RWPE2 (cell line): ENCODE measurements at regions not wholly inside any gene's neighbourhood (a gene's known extent, or its start where the extent isn't known, plus 50 kb on each side); places are given as distances from the start of the nearest gene placed in this dataset.

Source experiments
- ATAC-seq: fragments of 200-7000 bp; cut with Tn5 transposase; 3 replicates; pipeline ENCODE4 v1.9.1; 2021; ENCODE audit warnings: low read depth
- DNase-seq: peaks from one replicate; pipeline ENCODE4 v3.0.0-alpha.2; 2020; ENCODE audit warnings: low spot score
- H3K27ac ChIP-seq: fragments of 450-650 bp; 2 replicates; pipeline ENCODE4 v1.5.1; 2017; ENCODE audit warnings: mild to moderate bottlenecking; ENCODE audit not compliant: poor library complexity, severe bottlenecking
- H3K27me3 ChIP-seq: fragments of 250-450 bp; sonication (Bioruptor Pico); 2 replicates; pipeline ENCODE4 v1.5.1; 2021; ENCODE audit warnings: mild to moderate bottlenecking, moderate library complexity; ENCODE audit not compliant: insufficient read depth, poor library complexity, severe bottlenecking
- H3K36me3 ChIP-seq: fragments of 250-450 bp; sonication (Bioruptor Pico); 2 replicates; pipeline ENCODE4 v1.5.1; 2020; ENCODE audit warnings: low read depth, mild to moderate bottlenecking, moderate library complexity
- H3K4me1 ChIP-seq: fragments of 250-450 bp; sonication (Bioruptor Pico); 2 replicates; pipeline ENCODE4 v1.5.1; 2021; ENCODE audit warnings: mild to moderate bottlenecking, moderate library complexity; ENCODE audit not compliant: insufficient read depth, poor library complexity, severe bottlenecking
- H3K4me3 ChIP-seq: fragments of 250-450 bp; sonication (Bioruptor Pico); 2 replicates; pipeline ENCODE4 v1.5.1; 2021; ENCODE audit warnings: mild to moderate bottlenecking, moderate library complexity; ENCODE audit not compliant: severe bottlenecking
- H3K9me3 ChIP-seq: fragments of 250-450 bp; sonication (Bioruptor Pico); 2 replicates; pipeline ENCODE4 v1.5.1; 2021; ENCODE audit warnings: mild to moderate bottlenecking, moderate library complexity; ENCODE audit not compliant: severe bottlenecking
- TF ChIP-seq, protein P1 (sequence below): fragments of 450-650 bp; IDR thresholded peaks from one replicate; pipeline ENCODE4 v1.5.1; 2017; ENCODE audit warnings: mild to moderate bottlenecking, moderate library complexity; ENCODE audit not compliant: poor library complexity, severe bottlenecking

GRCh38 chr3:55352668-55353067 is 134.4 kb downstream of the WNT5A start:
- no peak overlapping the region for H3K27ac ChIP-seq
- no peaks in the 10 kb centered on the region for H3K4me1 ChIP-seq
- ATAC-seq = no peak
- no peak overlapping the region for H3K4me3 ChIP-seq
- TF ChIP-seq, protein P1, sequence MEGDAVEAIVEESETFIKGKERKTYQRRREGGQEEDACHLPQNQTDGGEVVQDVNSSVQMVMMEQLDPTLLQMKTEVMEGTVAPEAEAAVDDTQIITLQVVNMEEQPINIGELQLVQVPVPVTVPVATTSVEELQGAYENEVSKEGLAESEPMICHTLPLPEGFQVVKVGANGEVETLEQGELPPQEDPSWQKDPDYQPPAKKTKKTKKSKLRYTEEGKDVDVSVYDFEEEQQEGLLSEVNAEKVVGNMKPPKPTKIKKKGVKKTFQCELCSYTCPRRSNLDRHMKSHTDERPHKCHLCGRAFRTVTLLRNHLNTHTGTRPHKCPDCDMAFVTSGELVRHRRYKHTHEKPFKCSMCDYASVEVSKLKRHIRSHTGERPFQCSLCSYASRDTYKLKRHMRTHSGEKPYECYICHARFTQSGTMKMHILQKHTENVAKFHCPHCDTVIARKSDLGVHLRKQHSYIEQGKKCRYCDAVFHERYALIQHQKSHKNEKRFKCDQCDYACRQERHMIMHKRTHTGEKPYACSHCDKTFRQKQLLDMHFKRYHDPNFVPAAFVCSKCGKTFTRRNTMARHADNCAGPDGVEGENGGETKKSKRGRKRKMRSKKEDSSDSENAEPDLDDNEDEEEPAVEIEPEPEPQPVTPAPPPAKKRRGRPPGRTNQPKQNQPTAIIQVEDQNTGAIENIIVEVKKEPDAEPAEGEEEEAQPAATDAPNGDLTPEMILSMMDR = no peak
- no peak for DNase-seq
- no peaks in the 10 kb centered on the region for H3K36me3 ChIP-seq
- H3K9me3 ChIP-seq = no peaks in the 10 kb centered on the region
- no peaks in the 10 kb centered on the region for H3K27me3 ChIP-seq

GRCh38 chr3:55349851-55350250 is 137.3 kb downstream of the WNT5A start:
- H3K27me3 ChIP-seq = no peaks in the 10 kb centered on the region
- H3K9me3 ChIP-seq = no peaks in the 10 kb centered on the region
- no peak overlapping the region for H3K27ac ChIP-seq
- no peaks in the 10 kb centered on the region for H3K36me3 ChIP-seq
- H3K4me3 ChIP-seq = no peak overlapping the region
- H3K4me1 ChIP-seq = no peaks in the 10 kb centered on the region
- ATAC-seq (no peak), DNase-seq (no peak)
- TF ChIP-seq, protein P1 = no peak

- no peaks in the 10 kb centered on the region for H3K4me1 ChIP-seq
- TF ChIP-seq, protein P1 = no peak
- H3K9me3 ChIP-seq = no peaks in the 10 kb centered on the region
- no peak overlapping the region for H3K27ac ChIP-seq
- H3K27me3 ChIP-seq = no peaks in the 10 kb centered on the region
- H3K36me3 ChIP-seq = no peaks in the 10 kb centered on the region
- no peak for DNase-seq
- no peak overlapping the region for H3K4me3 ChIP-seq
- ATAC-seq = no peak
Observed at GRCh38 chr3:55343486-55344357, 143.4 kb downstream of the WNT5A start.

DNA sequence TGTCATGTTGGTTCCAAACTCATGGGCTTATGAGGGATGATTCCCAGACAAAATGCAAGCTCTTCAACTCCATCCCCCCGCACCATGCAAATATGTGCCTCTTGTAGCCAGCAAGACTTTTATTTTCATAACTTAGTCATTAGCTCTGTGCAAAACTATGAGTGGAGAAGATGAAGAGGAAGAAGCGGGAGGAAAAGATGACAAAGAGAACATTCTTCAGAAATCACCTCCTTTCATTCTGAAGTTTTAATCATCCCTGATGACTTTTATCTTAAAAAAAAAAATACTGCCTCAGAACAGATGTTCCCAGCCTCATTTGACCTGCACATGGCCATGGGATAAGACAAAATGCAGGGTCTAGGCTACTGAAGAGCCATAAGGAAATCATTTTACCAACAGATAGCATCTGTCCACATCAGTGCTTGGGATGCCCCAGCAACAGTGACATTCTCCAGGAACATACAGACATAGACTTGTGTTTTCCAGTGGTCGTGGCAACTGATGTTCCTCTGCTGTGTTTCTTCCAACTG is 145.5 kb downstream of the WNT5A start:
- DNase-seq (no peak), ATAC-seq (no peak)
- TF ChIP-seq, protein P1 = no peak
- Histone ChIP-seq H3K27me3 (no peaks in the 10 kb centered on the region), H3K4me1 (no peaks in the 10 kb centered on the region), H3K4me3 (no peak overlapping the region), H3K27ac (no peak overlapping the region), H3K9me3 (no peaks in the 10 kb centered on the region), H3K36me3 (no peaks in the 10 kb centered on the region)

GRCh38 chr3:55339819-55340218 is 147.3 kb downstream of the WNT5A start:
- H3K27ac ChIP-seq = no peak overlapping the region
- H3K9me3 ChIP-seq = no peaks in the 10 kb centered on the region
- H3K27me3 ChIP-seq = no peaks in the 10 kb centered on the region
- no peaks in the 10 kb centered on the region for H3K4me1 ChIP-seq
- DNase-seq (no peak), ATAC-seq (no peak)
- H3K4me3 ChIP-seq = no peak overlapping the region
- TF ChIP-seq, protein P1 = no peak
- H3K36me3 ChIP-seq = no peaks in the 10 kb centered on the region
